ENCODE measurements at regions not wholly inside any gene's neighbourhood (a gene's known extent, or its start where the extent isn't known, plus 50 kb on each side); places are given as distances from the start of the nearest gene placed in this dataset.

DNA sequence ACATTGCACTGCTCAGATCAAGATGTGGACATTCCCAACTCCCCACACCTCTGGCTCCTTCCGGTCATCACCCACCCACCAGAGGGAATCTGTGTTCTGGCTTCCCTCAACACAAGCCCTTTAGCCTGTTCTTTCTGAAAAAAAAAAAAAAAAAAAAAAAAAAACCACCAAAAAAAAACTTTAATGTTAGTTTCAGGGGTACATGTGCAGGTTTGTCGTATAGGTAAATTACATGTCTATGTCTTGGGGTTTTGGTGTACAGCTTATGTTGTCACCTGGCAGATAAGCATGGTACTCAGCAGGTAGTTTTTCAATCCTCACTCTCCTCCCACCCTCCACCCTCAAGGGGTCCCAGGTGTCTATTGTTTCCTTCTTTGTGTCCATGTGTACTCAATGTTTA is 135.8 kb upstream of the FOXA2 start:
- Histone ChIP-seq H3K23me2 (ENCODE audit: insufficient read length, low read depth, low read length, poor library complexity, severe bottlenecking) (no peaks in the 10 kb centered on the region), H3K14ac (ENCODE audit: insufficient read depth, low read length) (no peak overlapping the region), H2BK20ac (ENCODE audit: low read depth, low read length, poor library complexity, severe bottlenecking) (no peak overlapping the region), H3K4ac (ENCODE audit: low read depth, low read length) (no peak overlapping the region), H2AFZ (ENCODE audit: low read length) (no peak overlapping the region), H4K91ac (ENCODE audit: insufficient read length, low read depth, low read length) (no peak overlapping the region), H3K79me2 (ENCODE audit: insufficient read depth, low read length) (no peaks in the 10 kb centered on the region), H3K23ac (ENCODE audit: insufficient read length, low read depth, low read length) (no peak overlapping the region), H3K9me3 (ENCODE audit: control insufficient read depth, low read depth, low read length) (no peaks in the 10 kb centered on the region), H3T11ph (ENCODE audit: low read length) (no peak overlapping the region), H3K27me3 (ENCODE audit: insufficient read depth, low read length) (no peaks in the 10 kb centered on the region), H3K56ac (ENCODE audit: insufficient read length, low read depth, low read length) (no peak overlapping the region), H2BK12ac (ENCODE audit: insufficient read length, low read depth, low read length) (no peak overlapping the region), H4K20me1 (ENCODE audit: control insufficient read depth, insufficient read depth, insufficient read length) (no peaks in the 10 kb centered on the region), H3K79me1 (ENCODE audit: insufficient read depth, low read depth, low read length, poor library complexity, severe bottlenecking) (no peaks in the 10 kb centered on the region), H2BK15ac (ENCODE audit: low read depth, low read length) (no peak overlapping the region), H3K9ac (ENCODE audit: extremely low read depth, insufficient read length, low read length) (no peak overlapping the region), H2BK120ac (ENCODE audit: low read depth, low read length, poor library complexity, severe bottlenecking) (no peak overlapping the region), H3K18ac (ENCODE audit: insufficient read length, low read depth, low read length) (no peak overlapping the region), H3K27ac (ENCODE audit: insufficient read length, low read depth, low read length) (no peak overlapping the region), H3K4me1 (ENCODE audit: insufficient read depth, low read length) (no peaks in the 10 kb centered on the region), H3K4me2 (ENCODE audit: insufficient read depth, insufficient read length, low read length) (no peak overlapping the region), H4K8ac (replicated peaks; ENCODE audit: insufficient read length, low read depth, low read length) (no peak overlapping the region), H4K5ac (ENCODE audit: insufficient read length, low read depth, low read length) (no peak overlapping the region), H2BK5ac (ENCODE audit: insufficient read length, low read length) (no peak overlapping the region), H2AK5ac (ENCODE audit: insufficient read length, low read length) (no peak overlapping the region)
- Mint-ChIP-seq H3K4me3 (no peak overlapping the region), H3K36me3 (ENCODE audit: insufficient read depth in 1 of 3, low read depth in 3 of 3) (no peaks in the 10 kb centered on the region), H3K9me3 (no peaks in the 10 kb centered on the region), H3K27ac (no peak overlapping the region), H3K27me3 (ENCODE audit: low read depth) (peaks cover 8% of the 10 kb centered on the region; the same call in 1 of the 2 replicates), H3K4me1 (0 out of 4 replicates have a peak, but pooled peaks cover 0 to 3% of the 10 kb centered on the region in 2 experiments)
- no CpG with 5 or more reads among the region's 2 CpGs for WGBS (ENCODE audit: extremely low coverage, insufficient read length, low lambda C conversion rate)
- TF ChIP-seq, protein P1, sequence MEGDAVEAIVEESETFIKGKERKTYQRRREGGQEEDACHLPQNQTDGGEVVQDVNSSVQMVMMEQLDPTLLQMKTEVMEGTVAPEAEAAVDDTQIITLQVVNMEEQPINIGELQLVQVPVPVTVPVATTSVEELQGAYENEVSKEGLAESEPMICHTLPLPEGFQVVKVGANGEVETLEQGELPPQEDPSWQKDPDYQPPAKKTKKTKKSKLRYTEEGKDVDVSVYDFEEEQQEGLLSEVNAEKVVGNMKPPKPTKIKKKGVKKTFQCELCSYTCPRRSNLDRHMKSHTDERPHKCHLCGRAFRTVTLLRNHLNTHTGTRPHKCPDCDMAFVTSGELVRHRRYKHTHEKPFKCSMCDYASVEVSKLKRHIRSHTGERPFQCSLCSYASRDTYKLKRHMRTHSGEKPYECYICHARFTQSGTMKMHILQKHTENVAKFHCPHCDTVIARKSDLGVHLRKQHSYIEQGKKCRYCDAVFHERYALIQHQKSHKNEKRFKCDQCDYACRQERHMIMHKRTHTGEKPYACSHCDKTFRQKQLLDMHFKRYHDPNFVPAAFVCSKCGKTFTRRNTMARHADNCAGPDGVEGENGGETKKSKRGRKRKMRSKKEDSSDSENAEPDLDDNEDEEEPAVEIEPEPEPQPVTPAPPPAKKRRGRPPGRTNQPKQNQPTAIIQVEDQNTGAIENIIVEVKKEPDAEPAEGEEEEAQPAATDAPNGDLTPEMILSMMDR (conservative IDR thresholded peaks at IDR 0.05): no peak
- DNase-seq: no peak
